GM21529 (cell line): ENCODE measurements at regions not wholly inside any gene's neighbourhood (a gene's known extent, or its start where the extent isn't known, plus 50 kb on each side); places are given as distances from the start of the nearest gene placed in this dataset.

Experiments
- ATAC-seq: cut with Tn5 transposase; IDR thresholded peaks from one replicate; pipeline ENCODE4 v1.9.1; 2021; ENCODE audit not compliant: unreplicated experiment

- ATAC-seq, result no peak
Observed at GRCh38 chr5:160906090-160906489, 54.1 kb upstream of the ATP10B start.

- no peak for ATAC-seq
Observed at GRCh38 chr5:160905285-160905684, 53.3 kb upstream of the ATP10B start.

- no peak for ATAC-seq
Observed at GRCh38 chr5:160904591-160904990, 52.6 kb upstream of the ATP10B start.

- ATAC-seq, result no peak
Observed at GRCh38 chr5:160903551-160903950, 51.5 kb upstream of the ATP10B start.

GRCh38 chr5:160903076-160903475 lies 51.1 kb upstream of the ATP10B start:
- no peak for ATAC-seq
